PC-9 (cell line): ENCODE measurements at regions not wholly inside any gene's neighbourhood (a gene's known extent, or its start where the extent isn't known, plus 50 kb on each side); places are given as distances from the start of the nearest gene placed in this dataset.

Experiments used
- EZH2 ChIP-seq: fragments of 200-600 bp; sonication (generic); IDR thresholded peaks from 2 replicates; pipeline ENCODE4 v1.8.0; 2017; ENCODE audit warnings: antibody characterized with exemption, low read depth
- TF ChIP-seq, protein P1 (sequence below): fragments of 200-600 bp; sonication (generic); conservative IDR thresholded peaks from 2 replicates; pipeline ENCODE4 v1.6.1; 2017; ENCODE audit warnings: mixed run types, antibody characterized with exemption, mild to moderate bottlenecking, moderate library complexity

DNA sequence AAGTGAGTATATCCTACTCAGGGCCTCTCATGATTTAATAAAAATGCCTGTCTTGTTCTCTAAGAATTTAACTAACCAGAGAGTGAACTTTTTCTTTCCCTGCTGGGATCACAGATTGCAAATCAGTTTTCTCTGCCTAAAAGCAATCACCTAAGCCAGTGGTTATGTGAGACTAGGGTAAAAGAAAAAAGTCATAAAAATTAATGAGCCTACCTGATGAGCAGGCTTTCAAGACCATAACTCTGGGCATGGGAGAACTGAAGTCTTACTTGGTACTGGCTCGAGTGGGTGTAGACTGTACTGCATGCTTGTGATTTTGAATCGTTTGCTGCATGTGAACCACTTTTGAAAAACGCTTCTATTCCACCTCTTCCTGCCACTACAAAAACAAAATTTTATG lies 1677.0 kb upstream of the LRRTM1 start:
- TF ChIP-seq, protein P1, sequence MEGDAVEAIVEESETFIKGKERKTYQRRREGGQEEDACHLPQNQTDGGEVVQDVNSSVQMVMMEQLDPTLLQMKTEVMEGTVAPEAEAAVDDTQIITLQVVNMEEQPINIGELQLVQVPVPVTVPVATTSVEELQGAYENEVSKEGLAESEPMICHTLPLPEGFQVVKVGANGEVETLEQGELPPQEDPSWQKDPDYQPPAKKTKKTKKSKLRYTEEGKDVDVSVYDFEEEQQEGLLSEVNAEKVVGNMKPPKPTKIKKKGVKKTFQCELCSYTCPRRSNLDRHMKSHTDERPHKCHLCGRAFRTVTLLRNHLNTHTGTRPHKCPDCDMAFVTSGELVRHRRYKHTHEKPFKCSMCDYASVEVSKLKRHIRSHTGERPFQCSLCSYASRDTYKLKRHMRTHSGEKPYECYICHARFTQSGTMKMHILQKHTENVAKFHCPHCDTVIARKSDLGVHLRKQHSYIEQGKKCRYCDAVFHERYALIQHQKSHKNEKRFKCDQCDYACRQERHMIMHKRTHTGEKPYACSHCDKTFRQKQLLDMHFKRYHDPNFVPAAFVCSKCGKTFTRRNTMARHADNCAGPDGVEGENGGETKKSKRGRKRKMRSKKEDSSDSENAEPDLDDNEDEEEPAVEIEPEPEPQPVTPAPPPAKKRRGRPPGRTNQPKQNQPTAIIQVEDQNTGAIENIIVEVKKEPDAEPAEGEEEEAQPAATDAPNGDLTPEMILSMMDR: no peak
- no peak for TF ChIP-seq EZH2
